ENCODE measurements at regions not wholly inside any gene's neighbourhood (a gene's known extent, or its start where the extent isn't known, plus 50 kb on each side); places are given as distances from the start of the nearest gene placed in this dataset.
"Not testable (repeated sequence)": the region's sequence is repeated elsewhere in the genome, so short reads cannot be mapped to it uniquely, and the experiment has no call there.

DNA sequence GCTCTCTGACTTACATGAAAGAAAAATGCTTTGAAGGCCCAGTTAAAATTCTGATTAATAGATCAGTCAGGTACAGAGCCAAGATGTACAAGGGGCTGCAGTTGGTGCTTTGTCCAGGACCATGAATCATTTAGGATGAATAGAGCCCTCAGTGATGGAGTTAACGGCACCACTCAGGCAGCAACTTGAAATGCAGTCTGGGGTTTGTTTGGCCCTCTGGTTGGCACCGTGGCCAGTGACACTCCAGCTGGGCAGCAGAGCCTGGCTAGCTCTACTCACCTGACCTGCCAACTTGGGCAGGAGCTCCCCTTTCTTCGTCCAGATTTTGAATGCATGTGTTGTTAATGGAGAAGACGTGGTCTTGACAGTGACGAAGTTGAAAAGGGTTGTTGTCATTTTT is 493.0 kb upstream of the ACVR2A start:
- DNase-seq: no peak

- DNase-seq: no peak
Measured at GRCh38 chr2:147348931-147349555, 495.8 kb upstream of the ACVR2A start.

DNA sequence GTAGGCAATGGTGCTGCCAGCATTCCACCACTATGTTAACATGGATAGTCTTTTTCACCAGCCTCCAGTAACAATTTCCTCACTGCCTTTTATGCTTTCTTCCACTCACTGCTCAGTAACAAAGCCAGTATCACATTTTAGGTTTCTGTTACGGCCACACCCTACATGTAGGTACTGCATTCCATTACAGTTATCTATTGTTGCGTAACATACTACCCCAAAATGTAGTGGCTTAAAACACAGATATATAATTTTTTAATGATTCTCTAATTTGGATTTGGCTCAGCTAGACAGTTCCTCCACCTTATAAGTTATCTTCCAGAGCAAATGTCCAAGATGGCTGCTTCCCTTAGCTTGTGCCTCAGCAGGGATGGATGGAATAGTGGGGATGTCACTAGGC is 498.7 kb upstream of the ACVR2A start:
- DNase-seq: no peak

- DNase-seq: no peak
Measured at GRCh38 chr2:147345246-147345645, 499.6 kb upstream of the ACVR2A start.

- DNase-seq: no peak
Measured at GRCh38 chr2:147342329-147342728, 502.5 kb upstream of the ACVR2A start.

DNA sequence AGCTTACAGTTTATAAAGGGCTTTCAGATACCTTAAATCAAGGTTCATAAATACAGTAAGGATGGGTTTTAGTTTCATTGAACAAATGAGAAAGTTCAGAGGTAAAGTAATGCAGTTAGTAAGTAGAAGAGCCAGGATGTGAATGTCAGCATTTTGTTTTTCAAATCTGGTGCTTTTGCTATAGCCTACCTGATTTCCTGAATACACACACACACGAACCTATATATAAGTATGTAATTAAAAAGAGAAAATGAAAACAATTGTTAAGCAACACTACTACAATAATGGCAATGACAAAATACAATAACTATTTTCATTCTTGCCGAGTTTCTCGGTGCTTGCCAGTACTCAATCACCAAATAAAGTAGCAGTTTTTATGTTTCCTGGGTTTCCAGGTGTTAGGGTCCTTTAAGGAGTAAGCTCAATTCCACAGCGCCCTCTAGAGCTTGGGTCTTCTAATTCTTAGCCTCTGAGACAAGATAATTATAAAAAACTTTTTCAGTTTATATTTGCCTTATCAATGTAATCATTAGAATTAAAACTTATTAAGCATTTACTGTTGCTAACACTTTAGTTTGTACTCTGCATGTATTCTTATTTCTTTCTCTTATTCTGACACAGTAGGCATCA is 512.9 kb upstream of the ACVR2A start:
- DNase-seq: no peak

DNA sequence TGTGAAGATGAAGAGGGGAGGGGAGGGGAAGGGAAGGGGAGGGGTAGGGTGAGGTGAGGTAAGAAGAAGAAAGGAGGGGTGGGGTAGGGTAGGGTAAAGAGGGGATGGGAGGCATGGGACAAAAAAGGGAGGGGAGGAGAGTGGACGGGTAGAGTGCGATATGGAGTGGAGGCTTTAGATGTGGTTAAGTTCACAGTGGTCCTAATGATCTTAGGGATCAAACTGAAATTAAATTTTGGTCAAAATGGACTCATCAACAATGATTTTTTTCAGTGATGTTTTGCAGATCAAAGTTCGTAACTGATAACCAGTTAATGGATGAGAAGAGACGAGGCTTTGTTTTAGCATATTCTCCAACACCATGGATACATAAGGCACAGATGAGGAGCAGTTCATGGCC is 513.9 kb upstream of the ACVR2A start:
- no peak for DNase-seq

DNA sequence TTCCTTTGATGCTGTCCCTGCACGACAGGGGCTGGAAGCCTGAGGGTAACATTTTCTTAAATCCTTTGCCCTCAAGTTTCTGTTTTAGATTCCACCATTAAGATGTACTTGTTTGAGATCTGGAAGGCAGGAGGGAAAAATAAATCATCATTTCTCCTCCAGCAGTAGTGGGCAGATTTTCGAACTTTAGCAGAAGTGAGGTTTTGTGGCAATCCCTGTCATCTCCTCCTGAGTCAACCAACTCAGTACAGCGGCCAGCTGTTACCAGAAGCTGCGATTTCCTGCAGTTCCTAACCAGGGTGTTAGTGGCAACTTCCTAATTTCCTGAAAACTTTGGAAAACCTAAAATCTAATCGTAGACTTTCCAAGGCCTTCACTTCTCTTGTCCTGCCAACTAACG is 517.2 kb upstream of the ACVR2A start:
- DNase-seq: no peak

DNA sequence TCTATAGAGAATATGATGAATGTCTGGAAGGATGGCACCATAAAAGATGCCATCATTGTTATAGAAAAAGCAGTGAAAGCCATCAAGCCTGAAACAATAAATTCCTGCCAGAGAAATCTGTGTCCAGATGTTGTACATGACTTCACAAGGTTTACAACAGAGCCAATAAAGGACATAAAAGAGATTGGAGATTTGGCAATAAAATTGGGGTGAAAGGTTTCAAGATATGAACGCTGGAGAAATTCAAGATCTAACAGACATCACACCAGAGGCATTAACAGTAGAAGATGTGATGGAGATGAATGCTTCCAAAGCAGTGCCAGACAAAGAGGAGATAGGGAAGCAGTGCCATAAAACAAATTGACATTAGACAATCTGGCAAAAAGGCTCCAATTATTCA is 518.8 kb upstream of the ACVR2A start:
- DNase-seq: no peak

- no peak for DNase-seq
Measured at GRCh38 chr2:147320146-147320545, 524.7 kb upstream of the ACVR2A start.

DNA sequence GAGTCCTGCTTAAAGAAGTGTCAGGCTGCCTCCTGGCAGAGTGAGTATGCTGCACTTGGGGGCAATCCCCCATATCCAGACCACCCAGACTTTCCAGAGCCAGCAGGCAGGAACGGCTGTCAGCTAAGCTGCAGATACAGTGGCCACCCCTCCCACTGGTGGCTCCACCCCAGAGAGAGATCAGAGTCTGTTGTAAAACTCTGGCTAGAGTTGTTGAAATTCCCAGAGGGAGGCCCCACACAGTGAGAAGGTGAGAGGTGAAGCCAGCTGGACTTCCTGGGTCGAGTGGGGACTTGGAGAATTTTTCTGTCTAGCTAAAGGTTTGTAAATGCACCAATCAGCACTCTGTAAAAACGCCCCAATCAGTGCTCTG is 533.8 kb upstream of the ACVR2A start:
- DNase-seq: no peak

GRCh38 chr2:147310335-147311057 is 534.3 kb upstream of the ACVR2A start:
- DNase-seq: no peak

GRCh38 chr2:147297820-147298219 is 547.0 kb upstream of the ACVR2A start:
- no peak for DNase-seq

- DNase-seq: no peak
Measured at GRCh38 chr2:147294825-147295392, 549.9 kb upstream of the ACVR2A start.

GRCh38 chr2:147293991-147294824 is 550.6 kb upstream of the ACVR2A start:
- DNase-seq: no peak

- DNase-seq: no peak
Measured at GRCh38 chr2:147288131-147288530, 556.7 kb upstream of the ACVR2A start.

GRCh38 chr2:147275943-147276342 is 568.9 kb upstream of the ACVR2A start:
- DNase-seq: no peak

- no peak for DNase-seq
Measured at GRCh38 chr2:147273628-147274027, 571.2 kb upstream of the ACVR2A start.

- no peak for DNase-seq
Measured at GRCh38 chr2:147273106-147273505, 571.7 kb upstream of the ACVR2A start.

DNA sequence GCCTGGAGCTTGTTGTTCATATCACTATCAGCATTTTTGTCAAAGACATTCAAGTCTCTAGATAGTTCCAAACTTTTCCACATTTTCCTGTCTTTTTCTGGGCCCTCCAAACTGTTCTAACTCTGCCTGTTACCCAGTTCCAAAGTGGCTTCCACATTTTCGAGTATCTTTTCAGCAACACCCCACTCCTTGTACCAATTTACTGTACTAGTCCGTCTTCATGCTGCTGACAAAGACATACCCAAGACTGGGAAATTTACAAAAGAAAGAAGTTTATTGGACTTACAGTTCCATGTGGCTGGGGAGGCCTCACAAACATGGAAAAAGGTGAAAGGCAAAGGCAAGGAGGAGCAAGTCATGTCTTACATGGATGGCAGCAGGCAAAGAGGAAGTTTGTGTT is 575.2 kb upstream of the ACVR2A start:
- not testable (repeated sequence) for DNase-seq

DNA sequence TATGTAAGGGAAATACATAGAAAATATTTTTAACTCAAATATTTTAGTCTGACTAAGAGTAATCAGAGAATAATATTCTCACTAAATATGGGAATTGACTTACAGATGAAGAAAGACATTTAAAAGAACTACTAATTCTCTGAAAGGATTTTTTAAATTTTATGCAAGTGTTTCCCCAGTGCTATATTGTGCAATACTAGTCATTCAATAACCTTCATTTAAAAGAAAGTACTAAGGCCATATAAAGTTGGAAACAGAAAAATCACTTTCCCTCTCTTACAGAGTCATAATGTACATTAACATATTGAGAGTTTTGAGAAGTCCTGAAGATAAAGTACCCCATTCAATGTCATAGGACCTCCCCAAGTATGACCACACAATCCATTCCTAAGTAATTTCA is 584.6 kb upstream of the ACVR2A start:
- DNase-seq: no peak

DNA sequence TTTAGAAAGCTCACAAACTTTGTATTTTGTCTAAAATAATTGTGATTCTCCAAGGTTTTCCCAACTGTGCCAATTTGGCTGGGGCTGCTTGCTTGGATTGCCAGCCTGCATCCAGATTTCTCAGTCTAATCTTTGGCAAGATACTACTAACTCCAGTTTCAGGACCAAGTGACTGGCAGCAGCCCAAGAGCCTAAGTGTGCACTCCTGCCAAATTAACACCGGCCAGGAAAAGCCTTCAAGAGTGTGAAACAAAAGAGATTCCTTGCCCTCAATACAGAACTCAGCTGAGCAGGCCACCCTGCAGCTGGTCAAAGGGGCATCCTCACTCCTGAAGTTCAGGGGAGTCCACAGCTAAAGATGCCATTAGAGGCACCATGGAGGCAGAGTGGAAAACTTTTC is 589.0 kb upstream of the ACVR2A start:
- no peak for DNase-seq

Data from activated gamma-delta T cell (primary cell).